CD4-positive, alpha-beta T cell (primary cell): ENCODE measurements at regions not wholly inside any gene's neighbourhood (a gene's known extent, or its start where the extent isn't known, plus 50 kb on each side); places are given as distances from the start of the nearest gene placed in this dataset.

ENCODE experiments used
- ATAC-seq: fragments of 200-7000 bp; cut with Tn5 transposase; one replicate; pipeline ENCODE4 v1.10.0; 2022; ENCODE audit warnings: mild to moderate bottlenecking; ENCODE audit not compliant: poor library complexity
- CTCF ChIA-PET: fragments of 350-600 bp; sonication (Branson Sonifier 250); formaldehyde crosslinking; loops from one replicate; lab custom pipeline; 2021; ENCODE audit warnings: antibody characterized with exemption, inconsistent platforms; lab: Charles Lee
- POLR2A ChIA-PET: fragments of 350-600 bp; sonication (Branson Sonifier 250); formaldehyde crosslinking; loops from one replicate; lab custom pipeline; 2021; ENCODE audit warnings: antibody characterized with exemption, inconsistent platforms; lab: Charles Lee
- DNase-seq, 14 experiments: peaks; one replicate each; pipeline ENCODE4 v3.0.0-alpha.2; 2013 to 2020; ENCODE audit warnings: mixed read lengths in 2 of 14
- H3K27ac ChIP-seq, 2 donors: one replicate each; pipeline versions ENCODE4 v1.5.1 to v1.7.0; 2013; ENCODE audit warnings: low read length in 2 of 2, low read depth in 1 of 2, mild to moderate bottlenecking in 1 of 2
- H3K27me3 ChIP-seq, 2 experiments: 1 replicate in 1 of 2; 2 replicates in 1 of 2; pipeline versions ENCODE4 v1.6.1 to v1.7.0; 2013; ENCODE audit warnings: low read length in 2 of 2, control low read depth in 1 of 2, mild to moderate bottlenecking in 1 of 2, moderate library complexity in 1 of 2; ENCODE audit not compliant: insufficient read depth in 2 of 2, control insufficient read depth in 1 of 2
- H3K36me3 ChIP-seq: one replicate; pipeline ENCODE4 v1.6.1; 2013; ENCODE audit warnings: low read length, control low read depth; ENCODE audit not compliant: insufficient read depth
- H3K4me1 ChIP-seq: one replicate; pipeline ENCODE4 v1.6.1; 2013; ENCODE audit warnings: low read length, control low read depth; ENCODE audit not compliant: insufficient read depth
- H3K4me3 ChIP-seq: one replicate; pipeline ENCODE4 v1.5.1; 2013; ENCODE audit warnings: mild to moderate bottlenecking, low read length, moderate library complexity
- H3K9me3 ChIP-seq, 2 experiments: 1 replicate in 1 of 2; 2 replicates in 1 of 2; pipeline versions ENCODE4 v1.6.1 to v1.7.0; 2013; ENCODE audit warnings: low read length in 2 of 2, mild to moderate bottlenecking in 2 of 2, control low read depth in 1 of 2, moderate library complexity in 1 of 2; ENCODE audit not compliant: control insufficient read depth in 1 of 2, insufficient read depth in 1 of 2
- H3K27ac Mint-ChIP-seq: one replicate; pipeline ENCODE4 v1.8.0; 2020; ENCODE audit warnings: mixed read lengths
- H3K27me3 Mint-ChIP-seq: one replicate; pipeline ENCODE4 v1.8.0; 2021; ENCODE audit warnings: mixed read lengths
- H3K36me3 Mint-ChIP-seq: one replicate; pipeline ENCODE4 v1.8.0; 2021; ENCODE audit warnings: low read depth, mixed read lengths
- H3K4me1 Mint-ChIP-seq: one replicate; pipeline ENCODE4 v1.8.0; 2021; ENCODE audit warnings: low read depth, mixed read lengths
- H3K4me3 Mint-ChIP-seq: one replicate; pipeline ENCODE4 v1.8.0; 2020; ENCODE audit warnings: mild to moderate bottlenecking, mixed read lengths
- H3K9me3 Mint-ChIP-seq: one replicate; pipeline ENCODE4 v1.8.0; 2020; ENCODE audit warnings: mixed read lengths
- CTCF ChIP-seq: fragments of 200-600 bp; IDR thresholded peaks from one replicate; pipeline ENCODE4 v1.8.0; 2022; ENCODE audit warnings: antibody characterized with exemption, mild to moderate bottlenecking
- intact Hi-C, 2 experiments: fragments of 100-400 bp; cut with DNase I in 1 of 2; cut with micrococcal nuclease in 1 of 2; formaldehyde crosslinking; loops; one replicate each; pipeline versions ENCODE4 v1.15.1 to v1.9.0; 2023 to 2025; cut with DNase I, micrococcal nuclease

- Mint-ChIP-seq H3K4me3 (no peak overlapping the region), H3K27me3 (no peaks in the 10 kb centered on the region), H3K4me1 (no peaks in the 10 kb centered on the region), H3K27ac (no peak overlapping the region), H3K9me3 (no peaks in the 10 kb centered on the region), H3K36me3 (no peaks in the 10 kb centered on the region)
- Histone ChIP-seq H3K27me3 (no peaks in the 10 kb centered on the region), H3K27ac (no peak overlapping the region), H3K4me3 (no peak overlapping the region), H3K9me3 (peaks cover 0 to 14% of the 10 kb centered on the region in 2 experiments), H3K36me3 (no peaks in the 10 kb centered on the region), H3K4me1 (no peaks in the 10 kb centered on the region)
- TF ChIP-seq CTCF = no peak
- ChIA-PET CTCF (no interaction called here), POLR2A (no interaction called here)
- DNase-seq (no peak), ATAC-seq (no peak)
- intact Hi-C loops = no loop called here
Observed at GRCh38 chr16:65781363-65781762, 585.1 kb upstream of the CDH5 start.

- DNase-seq (no peak), ATAC-seq (no peak)
- H3K27me3 ChIP-seq = no peaks in the 10 kb centered on the region
- no peak overlapping the region for H3K4me3 Mint-ChIP-seq
- H3K36me3 ChIP-seq = no peaks in the 10 kb centered on the region
- H3K4me3 ChIP-seq = no peak overlapping the region
- intact Hi-C loops = no loop called here
- no peaks in the 10 kb centered on the region for H3K9me3 Mint-ChIP-seq
- no peaks in the 10 kb centered on the region for H3K4me1 Mint-ChIP-seq
- ChIA-PET POLR2A (no interaction called here), CTCF (no interaction called here)
- no peaks in the 10 kb centered on the region for H3K27me3 Mint-ChIP-seq
- no peak overlapping the region for H3K27ac Mint-ChIP-seq
- H3K4me1 ChIP-seq = no peaks in the 10 kb centered on the region
- no peak for TF ChIP-seq CTCF
- H3K27ac ChIP-seq = no peak overlapping the region
- peaks cover 0 to 9% of the 10 kb centered on the region in 2 experiments for H3K9me3 ChIP-seq
- H3K36me3 Mint-ChIP-seq = no peaks in the 10 kb centered on the region
Observed at GRCh38 chr16:65779201-65779600, 587.3 kb upstream of the CDH5 start.

- ChIA-PET CTCF (no interaction called here), POLR2A (no interaction called here)
- Mint-ChIP-seq H3K4me3 (no peak overlapping the region), H3K4me1 (no peaks in the 10 kb centered on the region), H3K27me3 (no peaks in the 10 kb centered on the region), H3K9me3 (no peaks in the 10 kb centered on the region), H3K36me3 (no peaks in the 10 kb centered on the region), H3K27ac (no peak overlapping the region)
- Histone ChIP-seq H3K9me3 (peaks cover 0 to 7% of the 10 kb centered on the region in 2 experiments), H3K27me3 (no peaks in the 10 kb centered on the region), H3K36me3 (no peaks in the 10 kb centered on the region), H3K4me1 (no peaks in the 10 kb centered on the region), H3K27ac (no peak overlapping the region), H3K4me3 (no peak overlapping the region)
- TF ChIP-seq CTCF = no peak
- intact Hi-C loops = no loop called here
- no peak for ATAC-seq
- no peak for DNase-seq
Observed at GRCh38 chr16:65776639-65777183, 589.8 kb upstream of the CDH5 start.
